ENCODE measurements at regions not wholly inside any gene's neighbourhood (a gene's known extent, or its start where the extent isn't known, plus 50 kb on each side); places are given as distances from the start of the nearest gene placed in this dataset.

DNA sequence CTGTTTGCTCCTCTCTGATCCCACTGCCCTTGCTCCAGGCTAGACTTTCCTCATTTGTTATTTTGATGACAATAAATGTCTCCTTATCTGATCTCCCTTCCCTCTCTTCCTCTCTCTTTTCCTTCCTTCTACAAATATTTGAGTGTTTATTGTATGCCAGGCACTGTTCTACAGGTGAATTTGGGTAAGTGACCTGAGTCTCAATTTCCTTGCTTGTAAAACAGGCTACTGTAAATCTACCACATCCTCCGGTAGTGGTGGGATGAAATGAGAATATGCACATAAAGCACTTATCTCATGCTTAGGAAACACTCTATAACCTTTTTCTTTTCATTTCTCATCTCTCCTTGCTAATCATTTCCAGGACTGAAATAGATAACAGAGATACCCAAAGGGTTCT lies 86.4 kb downstream of the HMHB1 start:
- H3K36me3 ChIP-seq (ENCODE audit: control insufficient read depth, insufficient read depth, low read length), result no peaks in the 10 kb centered on the region
- no peak overlapping the region for H3K4me3 ChIP-seq (ENCODE audit: low read depth, low read length)
- TF ChIP-seq, protein P1, sequence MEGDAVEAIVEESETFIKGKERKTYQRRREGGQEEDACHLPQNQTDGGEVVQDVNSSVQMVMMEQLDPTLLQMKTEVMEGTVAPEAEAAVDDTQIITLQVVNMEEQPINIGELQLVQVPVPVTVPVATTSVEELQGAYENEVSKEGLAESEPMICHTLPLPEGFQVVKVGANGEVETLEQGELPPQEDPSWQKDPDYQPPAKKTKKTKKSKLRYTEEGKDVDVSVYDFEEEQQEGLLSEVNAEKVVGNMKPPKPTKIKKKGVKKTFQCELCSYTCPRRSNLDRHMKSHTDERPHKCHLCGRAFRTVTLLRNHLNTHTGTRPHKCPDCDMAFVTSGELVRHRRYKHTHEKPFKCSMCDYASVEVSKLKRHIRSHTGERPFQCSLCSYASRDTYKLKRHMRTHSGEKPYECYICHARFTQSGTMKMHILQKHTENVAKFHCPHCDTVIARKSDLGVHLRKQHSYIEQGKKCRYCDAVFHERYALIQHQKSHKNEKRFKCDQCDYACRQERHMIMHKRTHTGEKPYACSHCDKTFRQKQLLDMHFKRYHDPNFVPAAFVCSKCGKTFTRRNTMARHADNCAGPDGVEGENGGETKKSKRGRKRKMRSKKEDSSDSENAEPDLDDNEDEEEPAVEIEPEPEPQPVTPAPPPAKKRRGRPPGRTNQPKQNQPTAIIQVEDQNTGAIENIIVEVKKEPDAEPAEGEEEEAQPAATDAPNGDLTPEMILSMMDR (IDR thresholded peaks at IDR 0.05; ENCODE audit: insufficient read depth, low read depth, low read length), result no peak
- DNase-seq (ENCODE audit: low read depth), result no peak
- no peaks in the 10 kb centered on the region for H3K27me3 ChIP-seq (ENCODE audit: control insufficient read depth, insufficient read depth, low read length)
- POLR2A ChIA-PET, result no interaction called here
- CTCF ChIA-PET, result interaction anchor here (1.4 to 1.8 kb wide), 3 partner anchors 9 to 17 kb away, joined by 3 to 5 read pairs (median 4); no protein-coding TSS in a partner anchor

DNA sequence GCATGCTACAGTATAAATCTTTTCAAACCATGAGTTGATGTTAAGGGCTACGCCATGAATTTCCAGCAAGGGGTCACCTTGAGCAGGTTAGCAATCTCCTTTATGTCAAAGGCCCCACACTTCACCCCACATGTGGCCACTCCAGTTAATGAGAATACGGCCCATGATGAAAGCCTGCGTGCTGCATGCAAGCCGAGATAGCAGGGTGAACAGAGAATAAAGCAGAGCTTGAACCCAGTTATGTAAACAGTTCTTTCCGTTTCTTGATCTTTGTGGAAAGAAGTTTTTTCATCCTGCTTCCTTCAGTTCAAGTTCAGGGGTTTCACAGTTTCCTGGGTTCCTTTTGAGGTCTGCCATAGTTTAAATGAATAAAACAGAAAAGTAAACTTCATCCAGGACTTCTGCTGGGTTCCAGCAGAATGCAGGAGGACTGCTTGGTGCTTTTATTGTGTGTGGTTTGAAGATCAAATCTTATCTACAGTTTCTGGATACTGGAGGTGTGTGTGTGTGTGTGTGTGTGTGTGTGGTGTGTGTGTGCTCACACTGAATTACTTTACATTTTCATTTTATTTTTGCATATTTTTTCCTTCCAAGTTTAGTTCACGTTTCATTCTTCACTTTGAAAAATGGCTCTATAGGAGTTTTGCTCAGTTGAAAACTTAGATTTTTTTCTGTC lies 87.1 kb downstream of the HMHB1 start:
- Histone ChIP-seq H3K27me3 (ENCODE audit: control insufficient read depth, insufficient read depth, low read length) (no peaks in the 10 kb centered on the region), H3K36me3 (ENCODE audit: control insufficient read depth, insufficient read depth, low read length) (no peaks in the 10 kb centered on the region), H3K4me3 (ENCODE audit: low read depth, low read length) (no peak overlapping the region)
- ChIA-PET CTCF (interaction anchor here (1.4 to 1.5 kb wide), 2 partner anchors 9 to 17 kb away, joined by 3 to 5 read pairs; no protein-coding TSS in a partner anchor), POLR2A (interaction anchor here (0.7 kb wide), 1 partner anchor 887 kb away, joined by 4 read pairs; no protein-coding TSS in a partner anchor)
- DNase-seq (ENCODE audit: low read depth), result no peak
- TF ChIP-seq, protein P1 (IDR thresholded peaks at IDR 0.05; ENCODE audit: insufficient read depth, low read depth, low read length), result no peak

DNA sequence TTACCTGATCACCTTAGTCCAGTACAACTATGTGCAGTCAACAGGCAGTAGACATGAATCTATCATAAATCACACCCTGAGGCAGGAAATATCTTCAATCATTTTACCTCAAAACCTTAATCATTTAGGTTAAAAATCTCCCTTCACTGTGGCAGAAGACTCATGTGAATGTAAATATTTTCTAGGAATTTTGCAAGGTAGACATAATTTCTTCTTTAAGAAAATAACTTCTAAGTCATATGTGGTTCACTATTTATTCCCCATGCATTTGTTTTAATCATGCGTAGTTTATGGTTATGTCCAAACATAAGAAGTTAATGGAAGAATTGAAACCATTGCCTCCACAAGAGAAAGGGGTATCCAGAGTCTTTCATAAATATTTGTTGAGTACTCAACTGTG lies 97.0 kb downstream of the HMHB1 start:
- Histone ChIP-seq H3K36me3 (ENCODE audit: control insufficient read depth, insufficient read depth, low read length) (no peaks in the 10 kb centered on the region), H3K4me3 (ENCODE audit: low read depth, low read length) (no peak overlapping the region), H3K27me3 (ENCODE audit: control insufficient read depth, insufficient read depth, low read length) (no peaks in the 10 kb centered on the region)
- TF ChIP-seq, protein P1 (IDR thresholded peaks at IDR 0.05; ENCODE audit: insufficient read depth, low read depth, low read length), result no peak
- ChIA-PET POLR2A (no interaction called here), CTCF (no interaction called here)
- DNase-seq (ENCODE audit: low read depth), result no peak

DNA sequence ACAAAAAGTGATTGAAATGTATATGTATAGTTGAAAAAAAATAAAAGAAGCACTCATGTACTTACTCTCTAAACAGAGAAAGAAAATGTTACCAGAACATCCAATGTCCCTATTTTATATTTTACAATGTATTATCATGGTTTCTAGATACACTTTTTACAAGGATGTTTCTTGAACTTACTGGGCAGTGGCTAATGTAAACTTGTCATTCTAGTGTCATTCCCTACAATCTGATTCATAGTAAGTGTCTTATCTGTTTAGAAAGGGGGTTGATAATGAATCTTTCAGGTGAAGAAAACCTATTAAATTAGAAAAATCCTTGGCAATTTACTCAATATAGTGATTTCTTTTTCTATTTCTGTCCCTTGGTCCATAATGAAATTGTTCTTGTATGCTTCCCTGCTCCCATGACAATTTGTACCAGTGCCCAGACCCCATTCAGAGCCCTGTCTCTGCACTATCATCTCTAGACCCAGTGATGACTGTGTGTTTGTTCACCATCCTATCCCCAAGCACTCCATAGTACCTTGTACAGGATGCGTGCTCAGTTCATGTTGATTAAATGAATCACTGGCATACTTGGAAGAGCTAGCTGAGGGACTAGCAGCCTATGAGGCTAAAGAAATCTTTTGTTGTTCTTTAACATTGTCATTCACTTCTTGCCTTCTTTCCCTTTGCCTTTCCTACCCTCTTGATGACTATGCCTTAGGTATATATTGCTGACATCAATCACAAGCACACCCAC lies 101.2 kb downstream of the HMHB1 start:
- ChIA-PET CTCF (interaction anchor here (1.3 kb wide), 1 partner anchor 12 kb away, joined by 3 read pairs; no protein-coding TSS in a partner anchor), POLR2A (no interaction called here)
- no peak for DNase-seq (ENCODE audit: low read depth)
- Histone ChIP-seq H3K36me3 (ENCODE audit: control insufficient read depth, insufficient read depth, low read length) (no peaks in the 10 kb centered on the region), H3K27me3 (ENCODE audit: control insufficient read depth, insufficient read depth, low read length) (no peaks in the 10 kb centered on the region), H3K4me3 (ENCODE audit: low read depth, low read length) (no peak overlapping the region)
- TF ChIP-seq, protein P1 (IDR thresholded peaks at IDR 0.05; ENCODE audit: insufficient read depth, low read depth, low read length), result no peak

DNA sequence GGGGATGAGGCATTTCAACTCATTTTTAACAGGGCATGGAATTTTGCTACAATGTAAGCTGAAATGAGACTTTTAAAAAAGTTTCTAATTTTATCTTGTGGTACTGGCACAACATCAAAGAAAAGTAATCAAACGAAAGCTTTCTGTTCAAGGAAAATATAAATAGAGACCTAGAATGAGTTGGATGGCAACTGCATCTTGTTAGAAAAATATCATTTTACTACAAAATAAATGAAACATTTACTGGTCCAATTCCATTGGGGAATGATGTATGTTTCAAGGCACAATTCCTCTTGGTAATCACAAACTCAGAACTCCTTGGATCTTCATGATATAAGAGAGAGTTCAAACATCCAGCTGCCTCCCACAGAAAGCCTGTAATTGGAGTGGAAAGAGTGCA lies 102.8 kb downstream of the HMHB1 start:
- ChIA-PET CTCF (interaction anchor here (1.3 kb wide), 1 partner anchor 14 kb away, joined by 3 read pairs; no protein-coding TSS in a partner anchor), POLR2A (no interaction called here)
- no peaks in the 10 kb centered on the region for H3K27me3 ChIP-seq (ENCODE audit: control insufficient read depth, insufficient read depth, low read length)
- H3K36me3 ChIP-seq (ENCODE audit: control insufficient read depth, insufficient read depth, low read length), result no peaks in the 10 kb centered on the region
- no peak for DNase-seq (ENCODE audit: low read depth)
- H3K4me3 ChIP-seq (ENCODE audit: low read depth, low read length), result no peak overlapping the region
- TF ChIP-seq, protein P1 (IDR thresholded peaks at IDR 0.05; ENCODE audit: insufficient read depth, low read depth, low read length), result no peak
